DND-41 (cell line): ENCODE measurements at regions not wholly inside any gene's neighbourhood (a gene's known extent, or its start where the extent isn't known, plus 50 kb on each side); places are given as distances from the start of the nearest gene placed in this dataset.

ENCODE experiments used
- ATAC-seq: fragments of 200-7000 bp; cut with Tn5 transposase; 3 replicates; pipeline ENCODE4 v1.9.1; 2021; ENCODE audit warnings: low read depth; ENCODE audit not compliant: insufficient read depth
- DNase-seq: peaks from one replicate; pipeline ENCODE4 v3.0.0-alpha.2; 2020
- H2AFZ ChIP-seq: 2 replicates; pipeline ENCODE4 v1.6.0; 2012; ENCODE audit warnings: low read depth, low read length
- H3K27ac ChIP-seq: 2 replicates; pipeline ENCODE4 v1.5.1; 2012; ENCODE audit warnings: low read length, inconsistent platforms
- H3K27me3 ChIP-seq: fragments of 200-600 bp; sonication (generic); 2 replicates; pipeline ENCODE4 v1.6.0; 2012; ENCODE audit warnings: low read length, mild to moderate bottlenecking, inconsistent platforms; ENCODE audit not compliant: insufficient read depth, poor library complexity
- H3K36me3 ChIP-seq: 2 replicates; pipeline ENCODE4 v1.5.1; 2012; ENCODE audit warnings: low read length, inconsistent platforms; ENCODE audit not compliant: insufficient read depth
- H3K4me1 ChIP-seq: 2 replicates; pipeline ENCODE4 v1.5.1; 2012; ENCODE audit warnings: mild to moderate bottlenecking, low read length; ENCODE audit not compliant: insufficient read depth
- H3K4me2 ChIP-seq: 2 replicates; pipeline ENCODE4 v1.6.0; 2012; ENCODE audit warnings: mild to moderate bottlenecking, moderate library complexity, low read length, inconsistent platforms; ENCODE audit not compliant: insufficient read depth
- H3K4me3 ChIP-seq, 2 experiments: fragments of 200-600 bp in 1 of 2; shearing (Covaris generic) in 1 of 2; 2 replicates each; pipeline ENCODE4 v1.5.1; 2012 to 2016; ENCODE audit warnings: inconsistent platforms in 2 of 2, low read length in 2 of 2, mild to moderate bottlenecking in 2 of 2, low read depth in 1 of 2, moderate library complexity in 1 of 2
- H3K79me2 ChIP-seq: 2 replicates; pipeline ENCODE4 v1.6.0; 2012; ENCODE audit warnings: low read length, inconsistent platforms; ENCODE audit not compliant: insufficient read depth
- H3K9ac ChIP-seq: 2 replicates; pipeline ENCODE4 v1.6.0; 2012; ENCODE audit warnings: low read depth, mild to moderate bottlenecking, inconsistent platforms, low read length, moderate library complexity
- H3K9me3 ChIP-seq: 2 replicates; pipeline ENCODE4 v1.5.1; 2012; ENCODE audit warnings: low read length, moderate library complexity, mild to moderate bottlenecking, inconsistent platforms; ENCODE audit not compliant: insufficient read depth, severe bottlenecking
- H4K20me1 ChIP-seq: 2 replicates; pipeline ENCODE4 v1.6.0; 2012; ENCODE audit warnings: low read length; ENCODE audit not compliant: insufficient read depth
- CTCF ChIP-seq: IDR thresholded peaks from 2 replicates; pipeline ENCODE4 v1.5.1; 2012; ENCODE audit warnings: borderline replicate concordance, low read length, moderate library complexity, mild to moderate bottlenecking; ENCODE audit not compliant: poor library complexity, severe bottlenecking; ENCODE audit errors: extremely low read depth
- EZH2 ChIP-seq: IDR thresholded peaks from 3 replicates; pipeline ENCODE4 v1.6.1; 2012; ENCODE audit warnings: borderline replicate concordance, low read depth, mild to moderate bottlenecking, moderate library complexity, low read length, inconsistent platforms; ENCODE audit not compliant: severe bottlenecking

- Histone ChIP-seq H3K4me2 (no peak overlapping the region), H3K27ac (no peak overlapping the region), H3K9ac (no peak overlapping the region), H4K20me1 (no peaks in the 10 kb centered on the region), H3K36me3 (no peaks in the 10 kb centered on the region), H3K9me3 (no peaks in the 10 kb centered on the region), H3K27me3 (no peaks in the 10 kb centered on the region), H2AFZ (no peak overlapping the region), H3K4me3 (no peak overlapping the region), H3K4me1 (no peaks in the 10 kb centered on the region), H3K79me2 (no peaks in the 10 kb centered on the region)
- no peak for ATAC-seq
- no peak for DNase-seq
- TF ChIP-seq CTCF (no peak), EZH2 (no peak)
Measured at GRCh38 chr3:166195808-166196207, 358.6 kb upstream of the BCHE start.

- H3K36me3 ChIP-seq = no peaks in the 10 kb centered on the region
- DNase-seq = no peak
- no peaks in the 10 kb centered on the region for H3K4me1 ChIP-seq
- H2AFZ ChIP-seq = no peak overlapping the region
- no peaks in the 10 kb centered on the region for H3K79me2 ChIP-seq
- H3K27ac ChIP-seq = no peak overlapping the region
- no peak overlapping the region for H3K4me2 ChIP-seq
- H3K27me3 ChIP-seq = no peaks in the 10 kb centered on the region
- no peaks in the 10 kb centered on the region for H3K9me3 ChIP-seq
- no peak overlapping the region for H3K4me3 ChIP-seq
- no peaks in the 10 kb centered on the region for H4K20me1 ChIP-seq
- no peak for TF ChIP-seq EZH2
- no peak for TF ChIP-seq CTCF
- ATAC-seq = no peak
- no peak overlapping the region for H3K9ac ChIP-seq
Measured at GRCh38 chr3:166191411-166191810, 354.2 kb upstream of the BCHE start.

- H3K36me3 ChIP-seq = no peaks in the 10 kb centered on the region
- DNase-seq = no peak
- no peak overlapping the region for H3K27ac ChIP-seq
- H3K79me2 ChIP-seq = no peaks in the 10 kb centered on the region
- no peaks in the 10 kb centered on the region for H3K4me1 ChIP-seq
- H3K4me2 ChIP-seq = no peak overlapping the region
- no peak overlapping the region for H3K9ac ChIP-seq
- H3K9me3 ChIP-seq = no peaks in the 10 kb centered on the region
- H2AFZ ChIP-seq = no peak overlapping the region
- H3K27me3 ChIP-seq = no peaks in the 10 kb centered on the region
- TF ChIP-seq EZH2 (no peak), CTCF (no peak)
- ATAC-seq = no peak
- no peak overlapping the region for H3K4me3 ChIP-seq
- no peaks in the 10 kb centered on the region for H4K20me1 ChIP-seq
Measured at GRCh38 chr3:166190360-166190759, 353.1 kb upstream of the BCHE start.

- Histone ChIP-seq H4K20me1 (no peaks in the 10 kb centered on the region), H3K27ac (no peak overlapping the region), H3K4me2 (no peak overlapping the region), H3K27me3 (no peaks in the 10 kb centered on the region), H3K9me3 (no peaks in the 10 kb centered on the region), H3K4me3 (no peak overlapping the region), H3K36me3 (no peaks in the 10 kb centered on the region), H3K4me1 (no peaks in the 10 kb centered on the region), H3K9ac (no peak overlapping the region), H2AFZ (no peak overlapping the region), H3K79me2 (no peaks in the 10 kb centered on the region)
- ATAC-seq (no peak), DNase-seq (no peak)
- no peak for TF ChIP-seq EZH2
- no peak for TF ChIP-seq CTCF
Measured at GRCh38 chr3:166187237-166187636, 350.0 kb upstream of the BCHE start.
